Transverse colon (tissue), 3 donors: ENCODE measurements at regions not wholly inside any gene's neighbourhood (a gene's known extent, or its start where the extent isn't known, plus 50 kb on each side); places are given as distances from the start of the nearest gene placed in this dataset.

ENCODE experiments used
- EP300 ChIP-seq: sonication (generic); formaldehyde crosslinking; IDR thresholded peaks from one replicate; pipeline ENCODE4 v1.6.1; 2017; ENCODE audit warnings: antibody characterized with exemption, low read depth
- POLR2A ChIP-seq: fragments of 450-650 bp; IDR thresholded peaks from one replicate; pipeline ENCODE4 v1.6.1; 2016; ENCODE audit warnings: antibody characterized with exemption, mild to moderate bottlenecking, moderate library complexity
- TF ChIP-seq, protein P1 (sequence below), 5 experiments: fragments of 200-600 bp in 3 of 5; fragments of 450-650 bp in 2 of 5; sonication (generic) in 3 of 5; IDR thresholded peaks; 1 replicate in 2 of 5; 2 replicates in 3 of 5; pipeline ENCODE4 v1.5.1; 2016 to 2017; ENCODE audit warnings: antibody characterized with exemption in 5 of 5, inconsistent platforms in 3 of 5, mild to moderate bottlenecking in 2 of 5, moderate library complexity in 1 of 5

DNA sequence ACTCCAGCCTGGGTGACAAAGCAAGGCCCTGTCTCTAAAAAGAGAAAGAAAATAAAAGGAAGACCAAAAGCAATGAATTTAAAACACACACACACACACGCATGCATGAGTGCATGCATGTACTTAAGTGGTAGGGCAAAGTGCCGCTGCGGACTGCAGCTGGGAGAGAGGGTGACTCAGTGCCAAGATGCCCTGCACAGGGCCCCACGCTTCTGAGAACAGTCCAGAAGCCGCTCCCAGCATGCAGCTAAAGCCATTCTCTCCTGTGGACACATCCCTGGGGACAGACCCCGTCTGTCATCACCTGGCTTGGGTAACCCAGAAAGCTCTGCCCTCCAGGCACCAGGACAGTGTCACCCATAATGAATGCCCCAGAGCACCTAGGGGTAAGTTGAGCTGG lies 61.0 kb upstream of the MYL10 start:
- TF ChIP-seq POLR2A (no peak), EP300 (no peak)
- TF ChIP-seq, protein P1, sequence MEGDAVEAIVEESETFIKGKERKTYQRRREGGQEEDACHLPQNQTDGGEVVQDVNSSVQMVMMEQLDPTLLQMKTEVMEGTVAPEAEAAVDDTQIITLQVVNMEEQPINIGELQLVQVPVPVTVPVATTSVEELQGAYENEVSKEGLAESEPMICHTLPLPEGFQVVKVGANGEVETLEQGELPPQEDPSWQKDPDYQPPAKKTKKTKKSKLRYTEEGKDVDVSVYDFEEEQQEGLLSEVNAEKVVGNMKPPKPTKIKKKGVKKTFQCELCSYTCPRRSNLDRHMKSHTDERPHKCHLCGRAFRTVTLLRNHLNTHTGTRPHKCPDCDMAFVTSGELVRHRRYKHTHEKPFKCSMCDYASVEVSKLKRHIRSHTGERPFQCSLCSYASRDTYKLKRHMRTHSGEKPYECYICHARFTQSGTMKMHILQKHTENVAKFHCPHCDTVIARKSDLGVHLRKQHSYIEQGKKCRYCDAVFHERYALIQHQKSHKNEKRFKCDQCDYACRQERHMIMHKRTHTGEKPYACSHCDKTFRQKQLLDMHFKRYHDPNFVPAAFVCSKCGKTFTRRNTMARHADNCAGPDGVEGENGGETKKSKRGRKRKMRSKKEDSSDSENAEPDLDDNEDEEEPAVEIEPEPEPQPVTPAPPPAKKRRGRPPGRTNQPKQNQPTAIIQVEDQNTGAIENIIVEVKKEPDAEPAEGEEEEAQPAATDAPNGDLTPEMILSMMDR (IDR thresholded peaks at IDR 0.05): no peak
